Upper lobe of left lung (tissue), 6 donors: ENCODE measurements at regions not wholly inside any gene's neighbourhood (a gene's known extent, or its start where the extent isn't known, plus 50 kb on each side); places are given as distances from the start of the nearest gene placed in this dataset.

Source experiments
- ATAC-seq, 2 donors: fragments of 200-7000 bp; cut with Tn5 transposase; one replicate each; pipeline ENCODE4 v1.9.1; 2022; ENCODE audit warnings: mild to moderate bottlenecking in 2 of 2, moderate library complexity in 2 of 2; ENCODE audit not compliant: low FRiP score in 2 of 2
- DNase-seq, 2 donors: peaks; one replicate each; pipeline ENCODE4 v3.0.0-alpha.2; 2019 to 2020
- H3K27ac ChIP-seq, 4 donors: fragments of 200-600 bp; sonication (generic); one replicate each; pipeline ENCODE4 v1.5.1; 2016 to 2019
- H3K27me3 ChIP-seq, 4 donors: fragments of 200-600 bp; sonication (generic); one replicate each; pipeline ENCODE4 v1.5.1; 2017 to 2019
- H3K36me3 ChIP-seq, 4 donors: fragments of 200-600 bp; sonication (generic); one replicate each; pipeline ENCODE4 v1.5.1; 2016 to 2019
- H3K4me1 ChIP-seq, 4 donors: fragments of 200-600 bp; sonication (generic); one replicate each; pipeline ENCODE4 v1.5.1; 2018 to 2019
- H3K4me3 ChIP-seq, 4 donors: fragments of 200-600 bp; sonication (generic); one replicate each; pipeline ENCODE4 v1.5.1; 2017 to 2019; ENCODE audit warnings: mild to moderate bottlenecking in 2 of 4, moderate library complexity in 1 of 4
- H3K9me3 ChIP-seq, 4 donors: fragments of 200-600 bp; sonication (generic); one replicate each; pipeline ENCODE4 v1.5.1; 2018 to 2019
- EP300 ChIP-seq, 4 donors: sonication (generic); formaldehyde crosslinking; IDR thresholded peaks; one replicate each; pipeline ENCODE4 v1.5.1; 2017; ENCODE audit warnings: antibody characterized with exemption in 4 of 4, control low read depth in 2 of 4
- POLR2A ChIP-seq, 4 donors: fragments of 450-650 bp; IDR thresholded peaks; one replicate each; pipeline ENCODE4 v1.5.1; 2016 to 2017; ENCODE audit warnings: antibody characterized with exemption in 4 of 4, mild to moderate bottlenecking in 2 of 4
- POLR2AphosphoS5 ChIP-seq, 2 donors: sonication (generic); formaldehyde crosslinking; IDR thresholded peaks; one replicate each; pipeline ENCODE4 v1.5.1; 2017; ENCODE audit warnings: antibody characterized with exemption in 2 of 2
- WGBS, 2 donors: methylation state at CpG; one replicate each; pipeline ENCODE4 v1.1.5; 2017 to 2018; 5-methylcytosine and 5-hydroxymethylcytosine counted together
- TF ChIP-seq, protein P1 (sequence below), 6 experiments: fragments of 450-650 bp in 4 of 6; fragments of 200-600 bp in 2 of 6; sonication (generic) in 2 of 6; IDR thresholded peaks; one replicate each; pipeline ENCODE4 v1.5.1; 2016 to 2019; ENCODE audit warnings: antibody characterized with exemption in 6 of 6
- donor health status: DM: no; HTN: no; CAD: no; lungs with moderate emphysema.
- donor health status: DM: no; HTN: yes; CAD: no; lungs with severe emphysema.

DNA sequence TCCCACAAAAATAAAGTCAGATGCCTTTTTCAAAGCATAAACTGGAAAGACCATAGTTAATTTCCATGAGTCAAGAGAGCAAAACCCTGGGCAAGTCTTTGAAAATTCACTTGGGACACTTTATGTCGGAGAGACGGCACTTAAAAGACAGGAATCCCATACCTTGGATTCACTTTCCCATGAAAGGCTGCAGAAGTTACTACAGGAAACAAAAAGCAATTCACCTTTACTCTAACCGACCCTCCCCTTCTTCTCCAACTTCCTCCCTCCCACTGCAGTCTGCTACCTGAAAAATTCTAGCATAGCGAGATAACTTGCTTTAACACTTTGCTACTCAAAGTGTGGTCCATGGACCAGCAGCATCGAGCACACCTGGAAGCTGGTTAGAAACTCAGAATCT, 539.1 kb upstream of the JAG1 start:
- Histone ChIP-seq H3K36me3 (no peaks in the 10 kb centered on the region), H3K27me3 (no peaks in the 10 kb centered on the region), H3K4me1 (peaks cover 0 to 11% (median 7%) of the 10 kb centered on the region in 4 donors), H3K9me3 (no peaks in the 10 kb centered on the region), H3K4me3 (no peak overlapping the region), H3K27ac (no peak overlapping the region)
- WGBS, 2 donors, result 80 to 94% methylated on average over 5 of the region's 5 CpGs
- TF ChIP-seq POLR2A (IDR thresholded peaks at IDR 0.05), result no peak
- no peak for TF ChIP-seq EP300 (IDR thresholded peaks at IDR 0.05)
- TF ChIP-seq, protein P1, sequence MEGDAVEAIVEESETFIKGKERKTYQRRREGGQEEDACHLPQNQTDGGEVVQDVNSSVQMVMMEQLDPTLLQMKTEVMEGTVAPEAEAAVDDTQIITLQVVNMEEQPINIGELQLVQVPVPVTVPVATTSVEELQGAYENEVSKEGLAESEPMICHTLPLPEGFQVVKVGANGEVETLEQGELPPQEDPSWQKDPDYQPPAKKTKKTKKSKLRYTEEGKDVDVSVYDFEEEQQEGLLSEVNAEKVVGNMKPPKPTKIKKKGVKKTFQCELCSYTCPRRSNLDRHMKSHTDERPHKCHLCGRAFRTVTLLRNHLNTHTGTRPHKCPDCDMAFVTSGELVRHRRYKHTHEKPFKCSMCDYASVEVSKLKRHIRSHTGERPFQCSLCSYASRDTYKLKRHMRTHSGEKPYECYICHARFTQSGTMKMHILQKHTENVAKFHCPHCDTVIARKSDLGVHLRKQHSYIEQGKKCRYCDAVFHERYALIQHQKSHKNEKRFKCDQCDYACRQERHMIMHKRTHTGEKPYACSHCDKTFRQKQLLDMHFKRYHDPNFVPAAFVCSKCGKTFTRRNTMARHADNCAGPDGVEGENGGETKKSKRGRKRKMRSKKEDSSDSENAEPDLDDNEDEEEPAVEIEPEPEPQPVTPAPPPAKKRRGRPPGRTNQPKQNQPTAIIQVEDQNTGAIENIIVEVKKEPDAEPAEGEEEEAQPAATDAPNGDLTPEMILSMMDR (IDR thresholded peaks at IDR 0.05), result no peak
- no peak for TF ChIP-seq POLR2AphosphoS5 (IDR thresholded peaks at IDR 0.05)
- ATAC-seq (no peak), DNase-seq (no peak)

DNA sequence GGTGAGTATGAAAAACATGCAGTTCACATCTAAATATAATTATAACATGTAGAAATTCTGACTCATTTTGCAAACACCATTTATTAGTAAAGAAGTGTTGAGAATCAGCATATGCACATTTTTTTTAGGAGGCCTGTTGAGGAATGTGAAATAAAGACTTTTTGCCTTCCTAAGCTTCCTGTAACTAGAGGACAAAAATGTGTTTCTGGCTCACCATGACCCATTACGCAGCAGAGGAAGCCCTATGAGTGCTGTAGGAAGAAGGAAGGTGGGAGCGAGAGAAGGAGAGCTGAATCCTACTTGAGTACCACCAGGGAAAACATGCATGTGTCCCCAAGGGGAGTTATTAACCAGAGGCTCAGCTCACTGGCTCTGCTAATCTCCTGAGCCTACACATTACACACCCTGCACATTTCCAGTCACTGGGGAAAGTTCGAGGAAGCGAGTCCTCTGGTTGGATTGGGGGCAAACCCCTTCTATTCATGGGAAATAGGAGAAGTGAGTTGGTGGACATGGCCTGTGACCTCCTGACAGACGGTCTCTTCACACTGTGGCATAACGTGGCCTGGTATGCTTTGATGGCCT, 540.5 kb upstream of the JAG1 start:
- H3K4me1 ChIP-seq, result peaks cover 0 to 16% (median 11%) of the 10 kb centered on the region in 4 donors
- ATAC-seq, result no peak
- WGBS, 2 donors, result 87 to 90% methylated on average over 6 of the region's 6 CpGs
- H3K9me3 ChIP-seq, result no peaks in the 10 kb centered on the region
- DNase-seq, result no peak
- H3K36me3 ChIP-seq, result no peaks in the 10 kb centered on the region
- no peaks in the 10 kb centered on the region for H3K27me3 ChIP-seq
- TF ChIP-seq POLR2A (IDR thresholded peaks at IDR 0.05), result no peak
- no peak for TF ChIP-seq POLR2AphosphoS5 (IDR thresholded peaks at IDR 0.05)
- TF ChIP-seq, protein P1 (IDR thresholded peaks at IDR 0.05), result no peak
- no peak for TF ChIP-seq EP300 (IDR thresholded peaks at IDR 0.05)
- H3K4me3 ChIP-seq, result no peak overlapping the region
- H3K27ac ChIP-seq, result no peak overlapping the region

DNA sequence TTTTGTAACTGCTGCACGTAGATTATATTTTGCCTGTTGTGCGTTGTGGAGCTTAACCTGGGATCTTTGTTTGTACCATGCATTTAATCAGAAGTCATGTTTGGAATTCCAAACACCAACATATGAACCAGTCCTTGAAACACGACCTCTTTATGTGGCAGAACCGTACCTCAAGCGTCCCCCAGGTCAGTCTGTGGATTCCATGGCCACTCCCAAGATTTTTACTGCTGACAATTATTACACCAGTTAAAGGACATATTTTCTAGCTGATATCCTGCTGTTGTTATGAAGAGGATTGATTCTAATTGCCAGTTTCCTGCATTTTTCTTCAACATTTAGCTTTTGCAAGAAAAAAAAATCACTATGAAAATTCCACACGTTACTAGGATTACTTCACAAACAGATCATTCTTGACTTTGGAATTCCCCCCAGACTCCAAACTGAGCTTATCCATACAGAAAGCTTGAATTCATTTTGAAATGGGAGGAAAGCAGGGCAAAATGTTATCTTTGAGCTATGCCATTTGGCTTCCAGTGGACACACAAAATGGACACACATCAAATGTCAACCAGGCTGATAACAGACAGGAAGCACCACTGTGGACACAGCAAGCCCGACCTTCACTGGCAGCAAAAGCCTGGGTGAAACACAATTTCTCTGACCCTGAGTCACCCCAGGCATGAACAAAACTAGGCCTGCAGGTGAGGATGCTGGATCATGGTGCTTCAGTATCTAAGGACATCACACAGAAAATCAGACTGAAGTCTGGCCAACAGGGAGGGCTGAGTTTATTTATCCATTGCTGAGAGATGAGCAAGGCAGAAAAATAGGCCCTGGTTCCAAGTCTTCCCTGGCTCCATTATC, 542.9 kb upstream of the JAG1 start:
- peaks cover 0 to 16% (median 11%) of the 10 kb centered on the region in 4 donors for H3K4me1 ChIP-seq
- H3K27ac ChIP-seq, result no peak overlapping the region
- ATAC-seq (peak in 1 of 2 donors; percentile 48), DNase-seq (no peak)
- no peak overlapping the region for H3K4me3 ChIP-seq
- no peaks in the 10 kb centered on the region for H3K9me3 ChIP-seq
- no peaks in the 10 kb centered on the region for H3K27me3 ChIP-seq
- TF ChIP-seq, protein P1 (IDR thresholded peaks at IDR 0.05), result no peak
- no peak for TF ChIP-seq POLR2A (IDR thresholded peaks at IDR 0.05)
- TF ChIP-seq POLR2AphosphoS5 (IDR thresholded peaks at IDR 0.05), result no peak
- no peak for TF ChIP-seq EP300 (IDR thresholded peaks at IDR 0.05)
- 46 to 54% methylated on average over 7 of the region's 7 CpGs for WGBS, 2 donors
- no peaks in the 10 kb centered on the region for H3K36me3 ChIP-seq

DNA sequence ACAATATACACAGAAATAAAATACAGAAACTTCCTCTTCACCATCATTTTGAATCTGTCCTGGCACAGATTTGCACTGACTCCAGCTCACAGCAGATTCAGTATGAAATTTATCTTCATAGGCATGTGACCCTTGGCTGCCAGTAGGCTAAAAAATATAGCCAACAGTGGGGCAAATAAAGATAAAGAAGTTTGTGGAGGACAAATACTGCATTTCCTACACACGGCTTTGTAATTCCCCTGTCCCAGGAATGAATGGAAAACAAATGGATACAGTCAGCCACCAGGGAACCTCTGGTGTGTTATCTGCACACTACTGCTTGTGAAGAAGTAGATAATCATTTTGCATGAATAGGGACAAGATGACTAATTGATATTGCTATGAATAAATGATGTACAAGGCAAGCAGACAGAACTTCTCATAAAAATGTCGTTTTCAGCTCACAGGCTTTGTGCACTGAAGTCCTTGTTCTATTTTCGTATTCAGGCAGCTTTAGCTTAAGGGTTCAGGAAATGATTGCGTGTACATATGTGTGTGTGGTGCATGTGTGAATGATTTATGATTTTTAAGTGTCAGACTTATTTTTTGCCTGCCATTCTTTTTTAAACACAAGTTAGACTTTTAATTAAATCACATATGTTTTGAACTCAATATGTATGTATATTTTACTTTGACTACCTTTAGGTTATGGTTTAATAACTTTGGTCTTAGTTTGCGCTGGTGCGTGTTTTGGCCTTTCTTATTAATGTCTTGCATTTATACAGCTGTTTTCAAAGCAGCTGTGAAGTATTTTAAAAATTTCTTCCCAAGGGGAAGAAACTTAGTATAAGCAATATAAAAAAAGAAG, 543.8 kb upstream of the JAG1 start:
- no peak for DNase-seq
- Histone ChIP-seq H3K4me3 (no peak overlapping the region), H3K4me1 (peaks cover 0 to 16% (median 11%) of the 10 kb centered on the region in 4 donors), H3K27me3 (no peaks in the 10 kb centered on the region), H3K36me3 (no peaks in the 10 kb centered on the region), H3K27ac (no peak overlapping the region), H3K9me3 (no peaks in the 10 kb centered on the region)
- WGBS, 2 donors, result 35 to 37% methylated on average over 6 of the region's 6 CpGs
- TF ChIP-seq EP300 (IDR thresholded peaks at IDR 0.05) (no peak), POLR2A (IDR thresholded peaks at IDR 0.05) (no peak), POLR2AphosphoS5 (IDR thresholded peaks at IDR 0.05) (no peak)
- ATAC-seq, result peak in 1 of 2 donors; percentile 32

DNA sequence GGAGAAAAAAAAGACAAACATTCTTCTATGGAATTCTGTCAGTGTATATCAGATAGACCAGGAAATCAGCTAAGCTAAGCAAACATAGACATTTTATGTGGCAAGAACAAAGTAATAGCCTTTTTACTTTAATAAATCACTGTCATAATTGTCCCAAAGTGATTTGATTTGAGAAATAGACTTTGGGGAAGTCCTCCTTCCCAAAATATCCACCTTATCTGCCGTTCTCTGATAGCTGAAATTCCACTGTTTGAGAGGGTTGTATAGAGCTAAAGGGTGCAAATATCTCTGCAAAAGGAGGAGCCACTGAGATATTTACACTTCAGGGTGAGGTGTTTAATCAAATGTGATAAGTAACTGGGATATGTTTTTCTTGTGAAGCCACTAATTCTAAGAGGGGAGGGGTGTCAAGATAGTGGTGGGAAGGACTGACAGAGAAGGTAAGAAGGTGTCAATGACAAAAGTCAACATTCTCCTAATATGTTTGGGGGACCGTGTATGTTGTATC, 544.4 kb upstream of the JAG1 start:
- TF ChIP-seq POLR2AphosphoS5 (IDR thresholded peaks at IDR 0.05) (no peak), POLR2A (IDR thresholded peaks at IDR 0.05) (no peak), EP300 (IDR thresholded peaks at IDR 0.05) (no peak)
- TF ChIP-seq, protein P1 (IDR thresholded peaks at IDR 0.05), result no peak
- ATAC-seq (no peak), DNase-seq (no peak)
- no peaks in the 10 kb centered on the region for H3K36me3 ChIP-seq
- H3K27me3 ChIP-seq, result no peaks in the 10 kb centered on the region
- H3K9me3 ChIP-seq, result no peaks in the 10 kb centered on the region
- no peak overlapping the region for H3K27ac ChIP-seq
- H3K4me3 ChIP-seq, result no peak overlapping the region
- 30 to 36% methylated on average over 2 of the region's 2 CpGs for WGBS, 2 donors
- H3K4me1 ChIP-seq, result peaks cover 0 to 16% (median 11%) of the 10 kb centered on the region in 4 donors
